ENCODE measurements at regions not wholly inside any gene's neighbourhood (a gene's known extent, or its start where the extent isn't known, plus 50 kb on each side); places are given as distances from the start of the nearest gene placed in this dataset.

GRCh38 chr14:50031602-50032313 lies 84.6 kb downstream of the VCPKMT start:
- TF ChIP-seq POLR2A (IDR thresholded peaks at IDR 0.05): no peak
- TF ChIP-seq CTCF (IDR thresholded peaks at IDR 0.05): no peak
